ENCODE measurements at regions not wholly inside any gene's neighbourhood (a gene's known extent, or its start where the extent isn't known, plus 50 kb on each side); places are given as distances from the start of the nearest gene placed in this dataset.

GRCh38 chr18:24603151-24603550 lies 142.7 kb downstream of the HRH4 start:
- no TSS peak for BruUV-seq (replicated peaks)
- Mint-ChIP-seq H3K4me1 (ENCODE audit: low read depth, unreplicated experiment) (no peaks in the 10 kb centered on the region), H3K36me3 (ENCODE audit: insufficient read depth, unreplicated experiment) (no peaks in the 10 kb centered on the region), H3K27me3 (ENCODE audit: unreplicated experiment) (peaks cover 92% of the 10 kb centered on the region), H3K9me3 (ENCODE audit: low read depth, unreplicated experiment) (no peaks in the 10 kb centered on the region), H3K27ac (ENCODE audit: unreplicated experiment) (no peak overlapping the region), H3K4me3 (ENCODE audit: low read depth, unreplicated experiment) (no peak overlapping the region)
- DNase-seq = no peak
- no peak for TF ChIP-seq CTCF (IDR thresholded peaks at IDR 0.05; ENCODE audit: unreplicated experiment)
- CTCF ChIA-PET = no interaction called here
- intact Hi-C loops (cut with micrococcal nuclease; ENCODE audit: unreplicated experiment) = loop anchor here (5.0 kb wide), 3 partner anchors 51 to 116 kb away; no protein-coding TSS in a partner anchor

- intact Hi-C loops (cut with micrococcal nuclease; ENCODE audit: unreplicated experiment) = no loop called here
- no TSS peak for BruUV-seq (replicated peaks)
- Mint-ChIP-seq H3K4me1 (ENCODE audit: low read depth, unreplicated experiment) (no peaks in the 10 kb centered on the region), H3K36me3 (ENCODE audit: insufficient read depth, unreplicated experiment) (no peaks in the 10 kb centered on the region), H3K4me3 (ENCODE audit: low read depth, unreplicated experiment) (no peak overlapping the region), H3K9me3 (ENCODE audit: low read depth, unreplicated experiment) (no peaks in the 10 kb centered on the region), H3K27ac (ENCODE audit: unreplicated experiment) (no peak overlapping the region), H3K27me3 (ENCODE audit: unreplicated experiment) (peaks cover 84% of the 10 kb centered on the region)
- TF ChIP-seq CTCF (IDR thresholded peaks at IDR 0.05; ENCODE audit: unreplicated experiment) = no peak
- DNase-seq = no peak
- CTCF ChIA-PET = no interaction called here
These were observed 145.0 kb downstream of the HRH4 start for GRCh38 chr18:24605444-24605843.

GRCh38 chr18:24609254-24609653 lies 148.8 kb downstream of the HRH4 start:
- no peaks in the 10 kb centered on the region for H3K36me3 Mint-ChIP-seq (ENCODE audit: insufficient read depth, unreplicated experiment)
- peaks cover 87% of the 10 kb centered on the region for H3K27me3 Mint-ChIP-seq (ENCODE audit: unreplicated experiment)
- no TSS peak for BruUV-seq (replicated peaks)
- H3K4me3 Mint-ChIP-seq (ENCODE audit: low read depth, unreplicated experiment) = no peak overlapping the region
- TF ChIP-seq CTCF (IDR thresholded peaks at IDR 0.05; ENCODE audit: unreplicated experiment) = no peak
- H3K27ac Mint-ChIP-seq (ENCODE audit: unreplicated experiment) = no peak overlapping the region
- intact Hi-C loops (cut with micrococcal nuclease; ENCODE audit: unreplicated experiment) = no loop called here
- H3K9me3 Mint-ChIP-seq (ENCODE audit: low read depth, unreplicated experiment) = no peaks in the 10 kb centered on the region
- no peak for DNase-seq
- CTCF ChIA-PET = interaction anchor here (0.6 to 0.8 kb wide), 2 partner anchors 8 to 211 kb away, joined by 3 read pairs; partner anchors contain the start of gene OSBPL1A
- H3K4me1 Mint-ChIP-seq (ENCODE audit: low read depth, unreplicated experiment) = no peaks in the 10 kb centered on the region

GRCh38 chr18:24611075-24611474 lies 150.6 kb downstream of the HRH4 start:
- no TSS peak for BruUV-seq (replicated peaks)
- DNase-seq = no peak
- Mint-ChIP-seq H3K4me3 (ENCODE audit: low read depth, unreplicated experiment) (no peak overlapping the region), H3K27me3 (ENCODE audit: unreplicated experiment) (peaks cover 81% of the 10 kb centered on the region), H3K9me3 (ENCODE audit: low read depth, unreplicated experiment) (no peaks in the 10 kb centered on the region), H3K4me1 (ENCODE audit: low read depth, unreplicated experiment) (no peaks in the 10 kb centered on the region), H3K27ac (ENCODE audit: unreplicated experiment) (no peak overlapping the region), H3K36me3 (ENCODE audit: insufficient read depth, unreplicated experiment) (no peaks in the 10 kb centered on the region)
- intact Hi-C loops (cut with micrococcal nuclease; ENCODE audit: unreplicated experiment) = no loop called here
- CTCF ChIA-PET = interaction anchor here (0.8 kb wide), 1 partner anchor 9 kb away, joined by 4 read pairs; no protein-coding TSS in a partner anchor
- no peak for TF ChIP-seq CTCF (IDR thresholded peaks at IDR 0.05; ENCODE audit: unreplicated experiment)
